Activated CD4-positive, alpha-beta memory T cell treated with anti-CD3 and anti-CD28 coated beads for 36 hours (primary cell): ENCODE measurements at regions not wholly inside any gene's neighbourhood (a gene's known extent, or its start where the extent isn't known, plus 50 kb on each side); places are given as distances from the start of the nearest gene placed in this dataset.

ENCODE experiments used
- CTCF ChIA-PET: fragments of 350-600 bp; sonication (Branson Sonifier 250); formaldehyde crosslinking; loops from one replicate; lab custom pipeline; 2021; ENCODE audit warnings: antibody characterized with exemption, inconsistent platforms; lab: Charles Lee
- POLR2A ChIA-PET: fragments of 350-600 bp; sonication (Branson Sonifier 250); formaldehyde crosslinking; loops from one replicate; lab custom pipeline; 2021; ENCODE audit warnings: antibody characterized with exemption; lab: Charles Lee
- DNase-seq: peaks from one replicate; pipeline ENCODE4 v3.0.0-alpha.2; 2020
- H3K27ac Mint-ChIP-seq: one replicate; pipeline ENCODE4 v1.8.0; 2021; ENCODE audit warnings: mixed read lengths
- H3K27me3 Mint-ChIP-seq: one replicate; pipeline ENCODE4 v1.8.0; 2021; ENCODE audit warnings: mixed read lengths
- H3K36me3 Mint-ChIP-seq: one replicate; pipeline ENCODE4 v1.8.0; 2021; ENCODE audit warnings: mixed read lengths
- H3K4me1 Mint-ChIP-seq: one replicate; pipeline ENCODE4 v1.8.0; 2021; ENCODE audit warnings: low read depth, mixed read lengths
- H3K4me3 Mint-ChIP-seq: one replicate; pipeline ENCODE4 v1.8.0; 2021; ENCODE audit warnings: mild to moderate bottlenecking, mixed read lengths
- H3K9me3 Mint-ChIP-seq: one replicate; pipeline ENCODE4 v1.8.0; 2021; ENCODE audit warnings: mixed read lengths
- intact Hi-C: fragments of 100-400 bp; cut with micrococcal nuclease; formaldehyde crosslinking; loops from one replicate; pipeline ENCODE4 v1.15.1; 2023

- Mint-ChIP-seq H3K36me3 (no peaks in the 10 kb centered on the region), H3K4me1 (no peaks in the 10 kb centered on the region), H3K27me3 (peaks cover 14% of the 10 kb centered on the region), H3K9me3 (no peaks in the 10 kb centered on the region), H3K27ac (no peak overlapping the region), H3K4me3 (no peak overlapping the region)
- ChIA-PET CTCF (no interaction called here), POLR2A (no interaction called here)
- intact Hi-C loops, result no loop called here
- DNase-seq, result no peak
These were observed 52.2 kb upstream of the SHH start for GRCh38 chr7:155864271-155864985.

GRCh38 chr7:155863721-155864151 lies 51.5 kb upstream of the SHH start:
- CTCF ChIA-PET, result no interaction called here
- H3K9me3 Mint-ChIP-seq, result no peaks in the 10 kb centered on the region
- POLR2A ChIA-PET, result no interaction called here
- H3K4me1 Mint-ChIP-seq, result no peaks in the 10 kb centered on the region
- intact Hi-C loops, result no loop called here
- no peak overlapping the region for H3K27ac Mint-ChIP-seq
- DNase-seq, result no peak
- H3K4me3 Mint-ChIP-seq, result no peak overlapping the region
- H3K27me3 Mint-ChIP-seq, result peaks cover 14% of the 10 kb centered on the region
- H3K36me3 Mint-ChIP-seq, result no peaks in the 10 kb centered on the region

GRCh38 chr7:155862123-155862892 lies 50.0 kb upstream of the SHH start:
- ChIA-PET CTCF (no interaction called here), POLR2A (no interaction called here)
- DNase-seq, result no peak
- H3K36me3 Mint-ChIP-seq, result no peaks in the 10 kb centered on the region
- intact Hi-C loops, result no loop called here
- no peaks in the 10 kb centered on the region for H3K4me1 Mint-ChIP-seq
- H3K9me3 Mint-ChIP-seq, result no peaks in the 10 kb centered on the region
- H3K27me3 Mint-ChIP-seq, result peaks cover 14% of the 10 kb centered on the region
- no peak overlapping the region for H3K4me3 Mint-ChIP-seq
- H3K27ac Mint-ChIP-seq, result no peak overlapping the region
